Right forelimb (tissue), 1 donor: ENCODE measurements at regions not wholly inside any gene's neighbourhood (a gene's known extent, or its start where the extent isn't known, plus 50 kb on each side); places are given as distances from the start of the nearest gene placed in this dataset.
"Not testable (repeated sequence)": the region's sequence is repeated elsewhere in the genome, so short reads cannot be mapped to it uniquely, and the experiment has no call there.

Experiments
- DNase-seq: peaks from one replicate; pipeline ENCODE4 v3.0.0-alpha.2; 2018

- no peak for DNase-seq
Observed at GRCh38 chr1:96222701-96223100, 498.9 kb upstream of the PTBP2 start.

DNA sequence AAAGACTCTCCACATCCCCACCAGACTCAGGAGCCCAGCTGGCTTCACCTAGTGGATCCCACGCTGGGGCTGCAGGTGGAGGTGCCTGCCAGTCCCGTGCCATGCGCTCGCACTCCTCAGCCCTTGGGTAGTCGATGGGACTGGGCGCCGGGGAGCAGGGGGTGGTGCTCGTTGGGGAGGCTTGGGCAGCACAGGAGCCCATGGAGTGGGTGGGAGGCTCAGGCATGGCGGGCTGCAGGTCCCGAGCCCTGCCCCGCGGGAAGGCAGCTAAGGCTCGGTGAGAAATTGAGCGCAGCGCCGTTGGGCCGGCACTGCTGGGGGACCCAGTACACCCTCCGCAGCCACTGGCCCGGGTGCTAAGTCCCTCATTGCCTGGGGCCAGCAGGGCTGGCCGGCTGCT lies 497.4 kb upstream of the PTBP2 start:
- not testable (repeated sequence) for DNase-seq

DNA sequence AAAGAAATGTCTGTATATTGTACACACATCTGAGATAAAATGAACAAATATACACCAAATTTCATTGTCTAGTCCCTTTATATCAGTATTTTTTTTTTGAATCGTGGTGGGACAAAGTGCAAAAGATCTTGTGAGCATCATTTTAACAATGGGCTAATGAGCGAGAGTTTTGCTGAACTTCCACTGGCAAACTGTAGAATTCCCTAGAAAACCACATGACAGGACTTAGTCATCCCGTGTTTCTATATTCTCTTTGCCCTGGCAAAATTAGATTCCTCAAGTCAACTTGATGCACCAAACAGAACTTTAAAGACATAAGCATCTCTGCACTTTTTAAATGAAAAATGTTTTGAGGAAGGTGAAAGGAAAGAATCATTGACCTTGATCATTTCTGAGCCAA lies 488.2 kb upstream of the PTBP2 start:
- DNase-seq, result no peak

DNA sequence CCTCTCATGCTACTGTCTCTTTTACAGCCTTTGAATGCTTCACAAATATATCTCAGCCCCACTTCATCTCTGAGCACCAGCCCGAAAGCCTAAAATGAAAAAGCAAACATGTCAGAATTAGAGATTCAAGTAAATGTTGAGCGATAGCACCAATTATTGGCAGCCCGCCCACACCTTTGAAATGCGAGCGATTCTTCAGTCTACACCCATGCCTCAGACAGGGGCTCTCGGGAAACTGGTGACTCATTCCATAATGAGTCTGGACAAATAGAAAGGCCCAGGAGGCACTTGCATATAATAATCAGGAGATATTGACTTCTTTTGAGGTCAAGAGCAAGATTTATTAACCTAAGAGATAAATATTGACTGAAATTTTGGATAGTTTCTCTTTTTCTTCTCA lies 487.3 kb upstream of the PTBP2 start:
- DNase-seq, result no peak

GRCh38 chr1:96236156-96236739 lies 485.3 kb upstream of the PTBP2 start:
- DNase-seq, result no peak

- DNase-seq, result no peak
Observed at GRCh38 chr1:96238426-96238825, 483.2 kb upstream of the PTBP2 start.

- no peak for DNase-seq
Observed at GRCh38 chr1:96240438-96240837, 481.1 kb upstream of the PTBP2 start.

- DNase-seq, result no peak
Observed at GRCh38 chr1:96253246-96254035, 468.1 kb upstream of the PTBP2 start.

GRCh38 chr1:96256130-96256790 lies 465.3 kb upstream of the PTBP2 start:
- DNase-seq, result no peak

DNA sequence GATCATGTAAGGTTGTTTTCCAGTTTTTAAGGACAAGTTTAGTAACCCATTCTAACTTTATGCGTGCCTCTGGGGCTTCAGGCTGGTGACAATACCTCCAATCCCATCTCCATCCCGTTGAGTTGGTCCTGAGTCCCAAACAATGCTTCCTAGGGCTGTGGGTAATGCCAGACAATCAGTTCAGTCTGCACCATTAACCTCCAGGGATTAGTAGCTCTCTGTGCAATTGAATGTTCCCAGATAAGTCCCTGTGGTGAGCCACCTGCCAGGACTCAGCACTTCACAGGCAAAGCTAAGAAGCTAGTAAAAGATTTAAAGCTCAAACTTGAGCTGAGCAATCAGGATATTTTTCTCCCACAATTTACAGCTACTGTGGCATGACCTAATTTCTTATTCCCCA lies 462.2 kb upstream of the PTBP2 start:
- DNase-seq, result no peak

DNA sequence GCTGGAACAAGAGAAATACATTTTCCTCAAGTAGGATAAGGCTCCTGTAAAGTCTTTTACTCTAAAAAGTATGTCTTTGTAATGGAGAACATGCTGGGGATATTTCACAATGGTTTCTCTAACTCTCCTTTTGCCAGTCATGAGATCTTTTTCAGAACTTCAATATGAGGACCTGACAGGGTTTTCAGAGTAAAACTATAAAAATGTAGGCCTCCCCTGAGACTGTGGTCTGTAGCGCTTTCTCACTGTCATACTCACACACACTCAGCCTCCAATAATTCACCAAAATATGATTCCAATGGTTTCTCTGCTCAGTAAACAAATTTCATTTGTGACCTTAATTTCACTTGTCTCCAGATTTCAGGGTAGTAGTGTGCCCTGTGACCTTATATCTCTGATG lies 440.1 kb upstream of the PTBP2 start:
- no peak for DNase-seq

GRCh38 chr1:96290033-96290432 lies 431.6 kb upstream of the PTBP2 start:
- DNase-seq, result no peak

DNA sequence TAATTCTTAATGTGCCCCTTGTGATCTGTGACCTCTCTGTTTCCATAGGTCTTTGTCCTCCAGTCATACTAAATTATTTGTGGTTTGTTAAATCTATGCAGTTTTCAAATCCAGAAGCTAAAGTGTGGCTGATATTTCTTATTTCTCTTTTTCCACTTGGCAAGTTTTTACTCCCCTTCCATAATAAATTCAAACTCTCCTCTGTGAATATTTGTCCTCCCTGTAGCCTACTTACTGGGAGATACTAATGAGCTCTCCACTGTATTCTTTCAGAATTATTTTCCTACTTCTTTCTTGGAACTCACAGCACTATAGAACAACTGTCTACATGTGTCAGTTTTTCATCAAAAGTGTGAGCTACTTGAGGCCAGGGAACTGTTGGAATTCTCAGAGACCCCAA lies 430.8 kb upstream of the PTBP2 start:
- no peak for DNase-seq

DNA sequence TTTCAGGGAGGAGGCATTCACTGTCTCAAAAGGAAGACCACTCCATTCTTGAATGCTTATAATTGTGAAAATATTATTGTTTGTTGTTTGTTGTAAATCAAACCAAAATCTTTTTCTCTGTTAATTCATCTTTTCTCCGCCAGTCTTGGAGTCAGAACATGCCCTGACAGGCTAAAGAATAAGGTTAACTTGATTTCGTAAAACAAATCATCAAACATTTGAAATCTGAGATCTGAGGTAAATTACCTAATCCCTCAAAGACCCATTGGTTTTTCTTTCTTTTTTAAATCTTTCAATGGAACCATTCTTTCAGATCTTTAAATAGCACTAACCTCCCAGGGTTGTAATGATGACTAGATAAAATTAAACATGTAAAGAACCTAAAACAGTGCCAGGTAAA lies 430.1 kb upstream of the PTBP2 start:
- DNase-seq, result no peak

DNA sequence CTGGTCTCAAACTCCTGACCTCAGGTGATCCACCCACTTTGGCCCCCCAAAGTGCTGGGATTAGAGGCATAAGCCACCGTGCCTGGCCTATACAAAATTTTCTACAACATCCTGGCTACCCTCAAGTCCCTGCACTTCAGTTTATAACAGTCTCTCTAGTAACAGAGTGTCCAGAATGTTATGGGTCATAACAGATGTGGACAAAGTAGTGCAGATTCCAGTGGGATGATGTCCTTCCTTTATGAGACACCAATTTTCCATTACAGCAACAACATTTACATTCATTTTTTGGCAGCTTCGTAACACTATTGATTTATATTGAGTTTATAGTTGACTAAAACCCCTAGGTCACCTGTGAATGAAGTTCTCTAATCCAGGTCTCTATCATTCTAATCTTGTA lies 429.4 kb upstream of the PTBP2 start:
- no peak for DNase-seq

DNA sequence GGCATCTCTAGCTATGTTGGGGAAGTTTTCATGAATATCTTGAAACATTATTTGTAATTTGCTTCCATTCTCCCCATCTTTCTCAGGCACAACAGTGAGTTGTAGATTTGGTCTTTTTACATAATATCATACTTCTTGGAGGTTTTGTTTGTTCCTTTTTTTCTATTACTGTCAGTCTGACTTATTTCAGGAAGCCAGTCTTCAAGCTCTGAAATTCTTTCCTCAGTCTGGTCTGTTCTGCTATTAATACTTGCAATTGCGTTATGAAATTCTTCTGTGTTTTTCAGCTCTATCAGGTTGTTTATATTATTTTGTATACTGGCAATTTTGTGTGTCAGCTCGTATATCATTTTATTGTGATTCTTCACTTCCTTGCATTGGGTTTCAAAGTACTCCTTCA lies 424.6 kb upstream of the PTBP2 start:
- no peak for DNase-seq

DNA sequence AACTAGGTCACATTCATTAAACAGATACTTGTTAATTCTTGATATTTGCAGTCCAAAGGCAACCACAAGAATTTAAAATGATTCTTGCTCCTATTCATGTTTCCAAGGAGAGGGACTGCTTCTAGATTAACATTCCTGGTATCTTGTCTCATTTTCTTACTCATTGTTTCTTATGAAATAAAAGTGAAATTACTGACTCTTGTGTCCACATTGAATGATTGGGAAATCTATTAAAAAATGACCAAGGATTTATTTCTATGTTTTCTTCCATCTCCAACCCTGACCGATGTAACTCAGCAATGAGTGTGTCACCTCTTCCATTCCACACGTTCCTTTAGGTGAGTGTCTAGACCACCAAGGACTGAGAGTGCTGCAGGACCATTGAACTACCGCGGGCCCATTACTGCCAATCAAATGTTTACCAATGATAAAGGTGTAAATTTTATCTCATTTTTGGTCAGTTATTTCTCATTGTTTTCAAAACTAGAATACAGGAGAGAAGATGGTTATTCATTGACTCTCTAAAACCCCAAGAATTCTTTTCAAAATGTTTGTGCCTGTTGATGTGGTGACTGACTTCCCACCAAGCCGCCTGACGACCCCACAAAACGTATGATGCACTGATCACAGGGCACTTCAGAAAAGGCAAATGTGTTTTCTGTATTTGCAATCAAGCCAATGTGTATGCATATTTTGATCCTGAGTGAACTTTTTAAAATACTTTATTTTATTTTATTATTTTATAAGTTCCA lies 414.6 kb upstream of the PTBP2 start:
- DNase-seq, result no peak

DNA sequence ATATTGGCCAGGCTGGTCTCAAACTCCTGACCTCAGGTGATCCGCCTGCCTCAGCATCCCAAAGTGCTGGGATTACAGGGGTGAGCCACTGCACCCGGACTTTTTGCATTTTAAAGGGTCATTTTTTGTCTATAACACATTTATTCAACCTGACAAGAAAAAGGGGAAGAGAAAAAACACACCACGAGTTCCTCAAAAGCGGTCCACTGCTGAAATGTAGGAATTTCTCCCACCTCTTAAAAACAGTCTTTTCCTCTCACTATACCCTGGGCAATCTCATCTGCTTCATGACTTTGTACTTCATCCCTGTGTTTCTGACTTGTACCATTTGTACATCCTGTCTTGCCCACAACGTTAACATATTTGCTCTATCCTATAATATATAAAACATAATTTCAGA lies 413.3 kb upstream of the PTBP2 start:
- no peak for DNase-seq

DNA sequence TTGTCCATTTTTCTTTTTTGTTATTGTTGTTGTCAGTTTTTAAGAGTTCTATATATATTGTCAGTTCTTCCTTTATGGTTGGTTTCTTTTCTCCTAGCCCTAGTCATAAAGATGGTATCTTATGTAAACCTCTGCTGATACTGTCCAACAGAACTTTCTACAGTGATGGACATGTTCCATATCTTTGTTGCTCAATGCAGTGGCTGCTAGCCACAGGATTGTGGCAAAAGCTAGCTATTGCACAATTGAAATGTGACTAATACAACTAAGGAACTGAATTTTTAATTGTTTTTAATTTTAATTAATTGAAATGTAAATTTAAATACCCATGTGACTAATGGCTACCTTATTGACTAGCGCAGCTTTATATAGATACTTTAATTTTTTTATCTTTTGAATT lies 411.8 kb upstream of the PTBP2 start:
- no peak for DNase-seq

DNA sequence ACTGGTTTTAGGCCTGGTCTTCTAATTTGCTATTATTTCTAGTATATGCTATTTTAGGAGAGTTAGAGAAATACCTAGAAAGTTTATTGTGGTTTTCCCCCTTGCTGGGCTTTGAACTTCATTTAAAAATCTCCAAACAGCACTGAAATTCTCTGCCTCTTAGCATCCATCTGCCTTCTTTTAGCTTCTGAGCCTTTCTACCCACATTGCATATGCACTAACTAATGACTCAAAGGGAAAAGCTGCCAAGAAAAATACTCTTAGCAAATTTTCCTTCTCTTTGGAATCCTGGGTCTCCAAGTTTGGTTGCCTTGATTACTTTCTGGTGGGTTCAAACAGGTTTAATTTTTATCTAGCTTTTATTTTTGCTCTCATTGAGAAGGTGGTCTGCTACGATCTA lies 408.4 kb upstream of the PTBP2 start:
- DNase-seq, result no peak

DNA sequence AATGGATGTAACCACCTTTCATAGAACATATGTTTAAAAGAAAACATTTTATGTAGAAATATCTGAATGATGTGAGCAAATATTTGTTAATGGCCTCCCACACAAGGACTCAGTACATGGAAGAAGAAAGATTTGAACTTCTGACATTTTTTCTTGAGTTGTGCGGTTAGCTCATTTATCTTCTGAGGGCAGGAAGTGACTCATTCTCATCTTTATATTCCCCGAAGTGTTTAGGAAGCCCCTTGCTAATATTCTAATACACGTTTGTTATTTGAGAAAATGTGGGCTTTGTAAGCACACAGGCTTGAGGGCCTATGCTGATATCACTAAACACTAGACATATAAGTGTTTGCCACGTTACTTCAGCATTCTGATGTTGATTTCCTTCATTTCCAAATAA lies 392.5 kb upstream of the PTBP2 start:
- DNase-seq, result no peak

DNA sequence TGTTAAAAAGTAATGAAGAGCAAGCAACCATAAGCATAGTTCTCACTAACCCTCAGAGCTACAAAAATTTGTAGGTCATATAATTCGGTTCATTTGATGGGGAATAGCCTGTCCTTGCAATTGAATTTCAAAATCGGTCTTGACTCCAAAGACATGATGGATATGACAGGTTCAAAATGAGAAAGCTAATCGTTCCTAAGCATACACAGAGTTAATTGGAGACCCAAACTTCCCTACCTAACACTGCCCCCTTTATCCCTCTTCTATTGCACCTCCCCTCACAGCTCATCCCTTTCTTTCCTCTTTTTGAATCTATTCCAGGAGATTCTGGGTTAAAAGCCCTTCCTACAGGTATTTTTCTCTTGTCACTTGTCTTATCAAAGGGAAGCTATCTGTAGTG lies 390.0 kb upstream of the PTBP2 start:
- DNase-seq, result no peak

GRCh38 chr1:96333522-96334235 lies 387.9 kb upstream of the PTBP2 start:
- no peak for DNase-seq
